Fibroblast of the conjunctiva (primary cell): ENCODE measurements at regions not wholly inside any gene's neighbourhood (a gene's known extent, or its start where the extent isn't known, plus 50 kb on each side); places are given as distances from the start of the nearest gene placed in this dataset.

Source experiments
- DNase-seq: peaks from one replicate; pipeline ENCODE4 v3.0.0-alpha.2; 2010; ENCODE audit warnings: low read depth

- no peak for DNase-seq
These were observed 129.0 kb downstream of the GPAM start for GRCh38 chr10:112054516-112054915.

GRCh38 chr10:112057072-112057471 lies 126.5 kb downstream of the GPAM start:
- no peak for DNase-seq

GRCh38 chr10:112059220-112059619 lies 124.3 kb downstream of the GPAM start:
- DNase-seq = no peak

GRCh38 chr10:112071596-112072133 lies 111.9 kb downstream of the GPAM start:
- DNase-seq = no peak

GRCh38 chr10:112078003-112078402 lies 105.6 kb downstream of the GPAM start:
- no peak for DNase-seq

GRCh38 chr10:112080231-112080630 lies 103.3 kb downstream of the GPAM start:
- no peak for DNase-seq

GRCh38 chr10:112082120-112082519 lies 101.4 kb downstream of the GPAM start:
- DNase-seq = no peak

- DNase-seq = no peak
These were observed 100.1 kb downstream of the GPAM start for GRCh38 chr10:112083472-112083871.

GRCh38 chr10:112087953-112088456 lies 95.6 kb downstream of the GPAM start:
- DNase-seq = no peak

- no peak for DNase-seq
These were observed 91.9 kb downstream of the GPAM start for GRCh38 chr10:112091703-112092102.

- DNase-seq = no peak
These were observed 91.0 kb downstream of the GPAM start for GRCh38 chr10:112092519-112092918.

- DNase-seq = no peak
These were observed 88.6 kb downstream of the GPAM start for GRCh38 chr10:112094984-112095383.

- DNase-seq = no peak
These were observed 87.8 kb downstream of the GPAM start for GRCh38 chr10:112095731-112096130.

GRCh38 chr10:112098682-112099081 lies 84.9 kb downstream of the GPAM start:
- no peak for DNase-seq
